Left hindlimb (tissue), 1 donor: ENCODE measurements at regions not wholly inside any gene's neighbourhood (a gene's known extent, or its start where the extent isn't known, plus 50 kb on each side); places are given as distances from the start of the nearest gene placed in this dataset.

ENCODE experiments used
- DNase-seq: peaks from one replicate; pipeline ENCODE4 v3.0.0-alpha.2; 2018

DNA sequence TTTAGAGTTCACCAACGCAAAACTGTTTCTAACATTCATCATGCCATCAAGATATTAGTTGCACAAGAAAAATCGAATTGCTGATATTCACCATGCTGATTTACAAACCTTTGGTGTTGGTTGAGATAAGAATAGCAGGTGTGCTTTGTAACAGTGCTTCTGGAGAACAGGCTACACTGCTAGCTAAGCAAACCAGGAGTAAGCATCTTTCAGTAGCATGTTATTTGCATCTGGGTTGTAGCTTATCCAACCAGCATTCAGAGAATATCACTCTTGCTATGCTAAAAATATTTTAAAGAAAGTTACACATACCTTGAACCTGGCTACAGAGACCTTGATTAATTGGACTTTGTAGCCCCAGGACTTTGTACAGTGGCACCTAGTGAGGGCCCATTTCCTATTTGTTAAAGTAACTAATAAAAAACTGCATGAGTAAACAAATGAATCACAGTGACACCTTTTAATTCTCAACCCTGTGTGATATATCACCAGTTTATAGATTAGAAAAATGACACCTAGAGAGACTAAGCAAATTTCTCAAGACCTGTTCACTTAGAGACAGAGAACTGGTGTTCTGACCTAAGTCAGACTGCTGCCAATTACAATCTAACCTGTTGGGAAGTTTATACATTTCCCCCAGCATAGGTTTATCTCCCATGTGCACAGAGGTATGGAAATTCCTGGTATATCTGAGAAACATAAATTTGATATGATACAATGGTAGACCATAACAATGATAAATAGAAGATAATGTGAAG is 435.5 kb upstream of the TGFBR2 start:
- DNase-seq = no peak

DNA sequence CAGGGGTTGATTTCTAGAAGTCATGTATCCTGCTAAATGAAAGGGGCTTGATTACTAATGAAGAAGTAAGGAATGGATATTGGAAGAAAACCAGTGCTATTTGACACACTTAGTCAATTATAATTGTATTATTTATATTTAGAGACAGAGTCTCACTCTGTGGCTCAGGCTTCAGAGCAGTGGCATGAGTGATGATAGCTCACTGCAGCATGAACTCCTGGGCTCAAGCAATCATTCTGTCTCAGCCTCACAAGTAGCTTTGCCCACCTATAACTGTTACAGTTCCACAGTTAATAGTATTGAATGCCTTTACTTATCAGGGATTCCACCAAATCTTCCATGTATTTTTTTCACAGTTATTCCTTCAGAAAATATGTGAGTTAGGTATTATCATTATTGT is 432.0 kb upstream of the TGFBR2 start:
- DNase-seq = no peak

DNA sequence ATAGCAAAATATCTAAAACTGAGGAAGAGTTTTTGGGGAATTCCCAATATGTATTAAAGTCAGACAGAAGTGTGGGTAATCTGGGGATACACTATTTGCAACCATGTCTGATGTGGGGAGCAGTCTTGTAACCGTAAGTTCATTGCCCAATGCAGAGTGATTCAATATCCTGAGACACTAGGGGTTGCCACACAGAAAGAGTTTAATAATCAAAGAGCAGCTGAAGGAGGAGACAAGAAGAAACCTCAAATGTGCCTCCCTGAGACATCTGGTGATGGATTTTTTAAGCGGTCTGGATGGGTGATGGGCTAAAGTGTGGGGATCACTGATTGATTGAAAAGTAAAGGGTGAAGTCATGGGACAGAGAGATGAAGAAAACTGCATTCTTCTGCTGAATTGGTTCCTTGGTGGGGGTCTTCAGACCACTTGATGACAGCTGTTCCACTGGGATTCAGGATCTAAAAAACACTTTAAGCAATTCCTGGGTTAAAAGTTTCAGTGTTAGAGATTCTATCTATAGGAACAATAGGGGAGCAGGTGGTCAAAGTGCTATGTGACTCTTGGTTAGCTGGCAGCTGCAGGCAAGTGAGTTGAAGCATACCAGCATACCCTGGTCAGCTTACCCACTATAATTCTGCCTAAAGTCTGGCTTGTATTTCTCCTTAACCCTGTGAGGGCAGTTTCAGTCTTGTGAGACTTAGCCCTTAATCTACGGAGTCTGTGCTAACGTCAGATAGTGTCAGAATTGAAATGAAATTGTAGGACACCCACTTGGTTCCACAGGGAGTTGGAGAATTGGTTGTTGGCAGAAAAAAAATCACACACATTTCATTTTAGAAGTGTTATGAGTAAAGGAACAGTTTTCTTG is 425.9 kb upstream of the TGFBR2 start:
- no peak for DNase-seq

DNA sequence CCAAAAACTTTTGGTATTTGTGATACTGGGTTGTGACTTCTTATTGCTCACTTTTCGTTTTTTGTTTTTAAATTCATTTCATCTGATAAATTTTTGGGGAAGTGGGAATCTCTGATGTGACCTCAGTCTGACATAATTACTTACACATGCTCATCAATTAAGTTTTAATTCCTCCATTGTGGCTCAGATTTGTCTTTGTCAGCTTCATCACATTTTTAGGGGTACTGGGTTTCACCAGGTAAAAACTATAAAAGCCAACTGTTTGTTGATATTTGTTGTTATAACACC is 425.3 kb upstream of the TGFBR2 start:
- no peak for DNase-seq

DNA sequence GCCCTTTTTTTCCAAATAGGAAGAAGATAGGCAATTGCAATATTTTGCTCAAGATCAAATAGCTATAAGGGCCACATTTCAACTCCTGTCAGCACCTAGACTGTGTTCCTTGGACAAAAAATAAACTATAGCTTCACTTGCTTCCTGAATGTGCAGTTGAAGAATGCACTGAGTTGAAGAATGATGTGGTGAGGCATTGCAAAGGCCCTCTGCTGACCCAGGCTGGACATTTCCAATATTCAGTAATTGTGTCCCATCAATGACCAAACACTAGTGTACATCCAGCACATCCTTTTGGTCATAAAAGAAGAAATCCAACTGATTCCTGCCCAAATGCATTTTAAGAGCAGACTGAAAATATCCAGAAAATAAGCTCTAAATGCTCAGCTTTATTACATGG is 424.8 kb upstream of the TGFBR2 start:
- DNase-seq = no peak

DNA sequence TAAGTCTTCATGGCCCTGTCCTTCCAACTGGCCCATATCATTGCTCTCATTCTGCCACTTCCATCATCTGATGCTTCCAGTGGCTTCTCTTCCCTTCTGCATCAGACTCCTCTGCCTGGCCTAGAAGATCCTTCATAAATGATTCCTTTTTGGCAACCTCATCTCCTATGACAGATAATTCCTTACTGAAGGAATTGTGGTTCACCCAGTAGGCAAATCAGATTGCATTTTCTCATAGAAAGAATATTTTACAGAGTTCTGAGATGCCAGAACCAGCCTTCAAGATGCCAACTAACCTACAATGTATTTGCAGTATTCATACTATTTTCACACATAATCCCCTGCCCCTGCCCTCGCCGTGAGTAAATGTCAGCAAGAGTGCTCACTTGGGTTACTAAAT is 423.0 kb upstream of the TGFBR2 start:
- no peak for DNase-seq

DNA sequence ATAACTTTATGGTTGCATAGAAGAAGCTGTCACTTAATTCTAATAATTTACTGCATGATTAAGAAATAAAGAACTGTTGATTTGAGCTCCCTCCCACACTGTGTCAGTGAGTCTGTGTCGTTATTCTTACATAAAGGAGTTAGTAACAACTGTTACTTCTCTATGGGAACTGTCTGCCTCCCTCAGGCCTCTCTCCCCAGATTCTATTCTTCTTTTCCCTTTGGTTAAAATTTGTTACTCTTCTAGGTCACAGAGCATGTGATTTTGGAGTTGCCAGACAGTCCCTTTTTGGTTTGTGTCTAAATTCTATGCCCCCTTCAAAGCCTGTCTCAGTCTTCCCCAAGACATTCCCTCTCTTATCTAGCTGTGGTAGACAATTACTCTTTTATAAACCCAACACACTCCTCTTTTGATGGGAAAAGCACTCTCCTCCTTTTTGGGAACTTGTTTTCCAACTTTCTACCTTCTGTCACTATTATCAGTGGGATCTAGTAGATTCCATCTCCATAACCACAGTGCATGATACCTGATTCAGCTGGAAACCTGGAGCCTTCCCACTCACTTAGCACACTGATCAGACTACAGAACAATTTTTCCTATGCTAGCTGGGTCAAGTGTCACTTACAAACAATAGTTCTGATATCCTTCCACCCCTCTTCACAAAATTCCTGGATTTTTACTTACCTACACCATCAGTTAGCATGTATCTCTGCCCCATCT is 422.1 kb upstream of the TGFBR2 start:
- DNase-seq = no peak

DNA sequence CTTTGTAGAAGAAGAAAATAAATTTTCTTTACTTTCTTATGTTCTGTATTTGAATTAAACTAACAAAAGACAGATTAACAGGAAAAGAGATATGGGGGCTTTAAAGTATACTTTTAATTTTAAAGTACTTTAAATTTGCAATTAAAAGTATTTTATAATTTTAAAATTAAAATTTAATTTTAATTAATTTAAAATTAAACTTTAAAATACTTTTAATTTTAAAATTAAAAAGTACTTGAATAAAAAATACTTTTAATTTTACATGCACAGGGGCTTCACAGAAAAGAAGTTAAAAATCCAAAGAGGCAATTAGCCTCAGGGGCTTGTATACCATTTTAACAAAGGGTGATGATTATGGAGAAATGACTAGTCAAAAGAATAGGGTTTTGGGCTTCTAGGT is 420.5 kb upstream of the TGFBR2 start:
- no peak for DNase-seq

DNA sequence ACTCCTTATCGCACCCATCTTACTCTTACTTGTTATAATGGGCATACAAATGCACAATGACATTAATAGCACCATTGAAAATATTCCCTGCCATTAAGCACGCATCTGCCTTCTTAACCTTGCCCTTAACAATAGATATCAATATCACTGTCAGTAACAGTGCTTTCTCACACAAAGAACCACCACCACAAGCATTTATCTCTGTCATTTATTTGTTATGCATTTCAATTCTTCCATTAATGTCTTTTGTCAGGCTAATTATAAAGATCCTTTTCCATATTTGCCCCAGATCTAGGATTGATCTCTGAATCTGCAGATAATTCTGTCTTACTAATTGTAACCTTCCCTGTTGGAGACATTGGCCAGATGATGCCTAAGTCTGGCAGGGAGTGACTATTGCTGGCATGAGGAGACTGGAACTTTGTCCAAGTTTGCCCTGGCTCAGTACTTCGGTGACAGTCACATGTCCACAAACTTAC is 419.6 kb upstream of the TGFBR2 start:
- DNase-seq = no peak

DNA sequence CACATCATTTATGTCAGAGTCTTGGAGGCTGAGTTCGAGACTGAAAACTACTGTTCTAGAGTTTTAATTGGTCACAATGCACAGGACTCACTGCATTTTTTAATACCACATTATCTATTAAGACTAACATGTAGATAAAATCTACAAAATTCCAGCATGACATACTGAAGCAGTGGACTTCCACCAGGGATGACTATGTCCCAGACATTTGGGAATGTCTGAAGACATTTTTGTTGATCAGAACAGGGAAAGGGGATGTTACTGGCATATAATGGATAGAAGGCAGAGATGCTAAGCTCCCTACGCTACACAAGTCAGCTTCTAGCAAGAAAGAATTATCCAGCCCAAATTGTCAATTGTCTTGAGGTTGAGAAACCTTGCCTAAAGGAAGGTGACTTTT is 419.0 kb upstream of the TGFBR2 start:
- no peak for DNase-seq

DNA sequence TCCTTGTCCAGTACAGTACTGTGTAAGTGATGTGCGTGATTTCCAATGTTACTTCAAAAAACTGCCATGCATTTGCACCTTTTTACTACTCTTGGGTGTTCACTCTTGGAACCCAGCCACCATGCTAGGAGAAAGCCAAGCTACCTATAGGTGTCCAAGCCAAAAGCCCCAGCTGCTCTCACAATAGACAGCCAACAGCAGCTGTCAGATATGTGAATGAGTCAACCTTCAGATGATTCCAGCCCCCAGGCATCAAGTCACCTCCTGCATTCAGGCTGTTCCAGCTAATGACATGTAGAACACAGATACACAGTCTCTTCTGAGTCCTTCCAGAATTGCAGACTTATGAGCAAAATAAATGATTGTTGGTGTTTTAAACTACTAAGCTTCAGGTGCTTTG is 417.7 kb upstream of the TGFBR2 start:
- DNase-seq = no peak

DNA sequence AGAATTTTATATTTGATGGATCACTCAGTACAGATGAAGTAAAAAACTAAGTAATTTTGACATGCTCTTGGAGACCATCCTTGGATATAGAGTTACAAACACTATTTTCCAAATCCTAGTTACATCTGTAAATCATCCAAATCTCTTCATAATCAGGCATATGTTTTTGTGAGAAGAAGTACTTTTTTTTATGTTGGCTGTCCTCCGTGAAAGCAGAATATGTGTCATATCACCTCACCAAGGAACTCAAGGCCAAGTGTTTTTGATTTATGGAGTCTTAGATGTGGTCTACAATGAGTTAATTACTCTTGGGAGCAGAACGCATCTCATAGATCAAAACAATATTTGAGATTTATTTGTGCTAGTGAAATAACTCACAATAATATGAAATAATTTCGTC is 416.5 kb upstream of the TGFBR2 start:
- DNase-seq = no peak

DNA sequence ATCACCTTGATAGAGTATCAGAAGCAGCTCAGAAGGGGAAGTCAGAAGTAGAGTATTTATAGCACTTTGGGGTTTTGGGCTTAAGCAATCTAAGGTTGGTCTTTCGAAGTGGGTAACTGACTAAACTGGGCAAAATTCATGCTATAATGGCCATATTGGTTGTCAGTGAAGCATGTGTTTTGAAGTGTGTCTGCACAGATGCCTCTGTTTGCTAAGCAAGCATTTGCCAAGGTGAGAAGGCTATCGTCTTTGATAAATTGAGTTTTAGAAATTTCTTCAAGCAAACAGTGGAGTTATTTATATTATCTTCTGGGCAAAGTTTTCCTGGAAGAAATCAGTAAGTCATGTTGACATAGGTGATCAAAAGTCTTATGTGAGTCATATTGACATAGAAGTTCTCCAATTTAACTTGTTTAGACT is 412.8 kb upstream of the TGFBR2 start:
- DNase-seq = no peak

DNA sequence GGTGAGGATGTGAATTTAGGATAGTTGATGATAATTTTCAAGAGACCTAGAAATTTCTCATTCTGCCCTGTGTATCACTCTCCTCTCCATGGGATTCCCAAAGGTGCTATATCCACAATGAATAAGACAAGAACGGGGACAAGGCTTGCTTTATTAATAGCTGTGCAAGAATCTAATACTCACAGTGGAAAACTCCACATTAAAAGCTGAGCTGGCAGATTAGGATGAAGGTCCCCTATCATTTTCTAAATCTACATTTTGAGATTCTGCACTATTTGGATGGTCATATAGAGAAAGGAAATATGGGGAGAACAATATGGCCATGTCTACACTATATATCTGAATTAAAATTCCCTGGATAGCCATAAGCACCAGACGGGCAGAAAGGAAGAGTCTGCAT is 411.0 kb upstream of the TGFBR2 start:
- no peak for DNase-seq

DNA sequence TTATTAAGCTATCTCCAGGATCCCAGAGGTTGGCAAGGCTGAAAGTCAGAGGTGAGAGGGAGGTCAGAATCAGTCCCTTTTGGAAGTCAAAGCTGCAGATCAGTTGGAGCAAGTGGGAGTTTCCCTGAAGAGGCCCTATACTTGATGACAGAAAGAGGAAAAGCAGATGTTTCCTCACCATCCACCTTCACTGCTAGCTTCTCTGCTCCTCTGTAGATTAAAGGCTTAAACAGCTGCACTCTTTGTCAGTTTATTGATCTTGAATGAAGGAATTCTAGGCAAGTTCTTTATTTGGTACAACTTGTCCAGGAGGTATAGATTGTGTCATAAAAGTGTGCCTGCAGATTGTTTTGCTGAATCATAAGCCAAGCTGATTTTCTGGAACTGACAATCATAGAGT is 408.2 kb upstream of the TGFBR2 start:
- DNase-seq = no peak

DNA sequence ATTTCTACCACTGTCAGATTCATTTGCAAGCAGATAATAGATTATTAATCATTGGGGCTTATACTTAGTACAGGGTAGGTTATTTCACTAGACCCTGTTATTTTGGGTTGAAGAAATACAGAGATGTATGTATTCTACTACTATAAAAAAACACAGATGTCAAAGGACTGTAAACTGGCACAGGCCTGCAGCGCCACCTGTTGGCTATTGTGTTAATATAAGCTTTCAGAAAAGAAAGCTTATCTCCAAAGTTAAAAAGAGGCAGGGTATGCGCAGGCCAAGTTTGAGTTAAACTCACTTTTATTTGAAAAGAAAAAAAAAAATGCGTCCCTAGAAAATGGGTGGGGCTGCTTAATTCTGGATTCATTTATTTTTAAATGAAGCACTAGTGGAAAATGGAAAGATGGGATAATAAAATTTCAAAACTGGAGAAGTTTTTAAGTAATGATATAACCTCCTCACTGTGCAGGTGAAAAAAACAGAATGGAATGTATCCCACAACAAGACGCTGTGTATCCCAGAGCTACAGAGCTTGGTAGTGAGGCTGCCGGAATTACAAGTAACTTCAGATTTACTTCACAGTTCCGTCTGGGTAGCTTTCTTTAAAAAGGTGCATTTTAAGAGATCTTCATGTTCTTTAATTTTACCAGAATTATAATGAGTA is 407.2 kb upstream of the TGFBR2 start:
- peak; percentile 67 for DNase-seq

DNA sequence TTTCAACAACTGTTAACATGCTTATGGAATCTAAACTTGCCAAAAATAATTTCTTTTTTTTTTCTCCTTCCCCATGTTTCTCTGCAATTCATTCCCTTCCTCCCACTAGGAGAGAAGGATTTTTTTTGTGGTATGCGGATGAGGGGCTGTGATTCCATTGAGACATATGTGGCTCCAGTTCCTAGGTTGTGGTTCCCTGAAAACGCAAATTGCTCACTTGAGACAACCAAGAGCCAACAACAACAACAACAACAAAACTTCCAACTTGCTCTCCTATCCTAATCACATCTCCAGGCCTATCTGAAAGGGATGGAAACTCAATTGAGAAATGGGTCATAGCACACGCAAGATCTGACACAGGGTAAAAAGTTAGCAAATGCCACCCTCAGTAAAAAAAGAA is 406.5 kb upstream of the TGFBR2 start:
- peak; percentile 47 for DNase-seq

DNA sequence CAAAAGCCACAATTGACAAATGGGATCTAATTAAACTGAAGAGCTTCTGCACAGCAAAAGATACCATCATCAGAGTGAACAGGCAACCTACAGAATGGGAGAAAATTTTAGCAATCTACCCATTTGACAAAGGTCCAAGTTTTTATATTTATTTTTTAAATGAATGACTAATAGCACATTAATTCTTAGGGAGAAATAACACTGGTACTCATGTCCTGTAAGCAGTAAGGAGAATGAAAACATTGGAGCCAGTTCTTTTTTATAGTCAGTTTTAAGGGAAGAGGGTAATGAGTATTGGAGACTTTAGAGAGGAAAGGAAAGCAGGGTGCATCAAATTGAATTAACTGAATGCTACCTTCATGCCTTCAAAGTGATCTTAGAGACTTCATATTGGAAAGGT is 404.7 kb upstream of the TGFBR2 start:
- DNase-seq = no peak

DNA sequence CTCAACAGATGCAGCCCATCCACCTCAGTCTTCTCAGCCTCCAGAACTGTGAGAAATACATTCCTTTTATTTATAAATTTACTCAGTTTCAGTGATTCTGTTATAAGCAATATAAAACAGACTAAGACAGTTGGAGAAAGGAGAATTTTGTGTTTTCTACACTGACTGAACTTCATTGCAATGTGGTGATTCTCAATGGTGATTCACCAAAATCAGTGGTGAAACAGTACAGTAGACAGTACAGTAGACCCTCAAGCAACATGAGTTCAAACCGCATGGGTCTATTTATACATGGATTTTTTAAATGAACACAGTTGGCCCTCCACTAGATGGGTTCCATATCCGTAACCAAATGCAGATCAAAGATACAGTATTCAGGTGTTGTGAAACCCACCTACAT is 403.1 kb upstream of the TGFBR2 start:
- DNase-seq = no peak

DNA sequence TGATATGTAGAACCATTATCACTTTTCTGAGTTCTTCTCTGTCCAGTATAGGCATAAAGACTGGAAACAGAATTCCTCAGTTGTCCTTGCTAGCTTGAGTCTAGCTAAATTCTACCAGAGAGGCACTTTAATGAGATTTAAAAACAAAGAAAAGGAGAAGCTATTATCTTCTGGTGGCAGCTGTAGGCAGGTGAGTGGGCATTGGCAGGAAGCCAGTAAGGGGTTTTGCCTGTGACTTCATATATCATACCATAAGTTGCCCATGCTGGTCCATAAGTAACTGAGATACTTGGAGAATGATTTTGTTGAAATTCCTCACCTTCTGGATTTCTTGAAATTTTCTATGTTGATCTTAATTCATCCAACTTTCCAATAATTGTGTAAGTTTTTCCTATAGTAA is 402.3 kb upstream of the TGFBR2 start:
- no peak for DNase-seq

DNA sequence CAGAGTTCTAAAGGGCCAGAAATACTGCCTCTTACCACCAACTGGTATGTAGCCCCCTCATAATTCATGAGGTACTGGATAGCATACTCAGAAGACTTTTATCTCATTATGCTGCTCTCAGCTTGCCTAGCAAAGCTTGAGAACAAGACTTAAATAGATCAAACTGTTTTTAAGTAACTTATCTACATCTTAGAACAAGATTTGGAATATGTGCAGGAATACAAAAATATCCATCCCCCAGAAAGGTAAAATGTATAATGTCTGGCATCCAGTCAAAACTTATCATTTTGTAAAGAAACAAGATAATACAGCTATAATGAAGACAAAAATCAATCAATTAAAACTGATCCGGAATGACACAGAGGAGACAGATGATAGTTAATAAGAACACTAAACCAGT is 400.4 kb upstream of the TGFBR2 start:
- DNase-seq = no peak

DNA sequence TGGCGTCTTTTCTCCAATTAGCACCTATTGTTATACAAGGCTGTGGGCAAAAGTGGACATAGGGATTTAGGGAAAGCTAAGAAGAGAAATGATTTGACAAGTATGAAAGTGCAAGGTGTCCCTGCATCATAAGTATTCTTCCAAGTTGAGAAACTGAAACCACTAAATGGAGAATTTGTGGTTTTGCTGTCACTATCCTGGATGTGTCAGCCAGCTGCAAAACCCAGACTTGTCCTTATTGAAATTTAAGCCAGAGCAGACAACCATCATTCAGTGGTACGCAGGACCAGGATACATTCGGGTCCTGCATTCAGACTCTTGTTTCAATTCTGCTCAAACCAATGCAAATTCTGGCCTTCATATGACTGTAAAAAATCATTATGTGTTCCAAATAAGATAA is 384.8 kb upstream of the TGFBR2 start:
- DNase-seq = no peak

DNA sequence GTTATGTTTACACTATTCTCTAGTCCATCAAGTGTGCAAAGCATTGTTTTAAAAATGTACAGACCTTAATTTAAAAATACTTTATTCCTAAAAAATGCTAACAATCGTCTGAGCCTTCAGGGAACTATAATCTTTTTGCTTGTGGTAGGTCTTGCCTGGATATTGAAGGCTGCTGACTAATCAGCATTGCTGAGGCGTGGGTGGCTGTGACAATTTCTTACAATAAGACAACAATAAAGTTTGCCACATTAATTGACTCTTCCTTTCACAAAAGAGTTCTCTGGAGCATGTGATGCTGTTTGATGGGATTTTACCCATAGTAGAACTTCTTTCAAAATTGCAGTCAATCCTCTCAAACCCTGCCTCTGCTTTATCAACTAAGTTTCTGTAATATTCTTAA is 384.0 kb upstream of the TGFBR2 start:
- no peak for DNase-seq
